Type B pancreatic cell (in vitro differentiated cells): ENCODE measurements at regions not wholly inside any gene's neighbourhood (a gene's known extent, or its start where the extent isn't known, plus 50 kb on each side); places are given as distances from the start of the nearest gene placed in this dataset.

Source experiments
- DNase-seq: peaks from one replicate; pipeline ENCODE4 v3.0.0; 2021; ENCODE audit warnings: mixed read lengths; ENCODE audit not compliant: unreplicated experiment; ENCODE audit errors: extremely low spot score
- H3K27ac Mint-ChIP-seq: 2 replicates; pipeline ENCODE4 v1.8.0; 2021; ENCODE audit warnings: mild to moderate bottlenecking, mixed read lengths
- H3K27me3 Mint-ChIP-seq: 2 replicates; pipeline ENCODE4 v1.8.0; 2021; ENCODE audit warnings: mixed read lengths
- H3K36me3 Mint-ChIP-seq: 2 replicates; pipeline ENCODE4 v1.8.0; 2021; ENCODE audit warnings: mixed read lengths
- H3K4me1 Mint-ChIP-seq: one replicate; pipeline ENCODE4 v1.8.0; 2021; ENCODE audit warnings: mixed read lengths; ENCODE audit not compliant: unreplicated experiment
- H3K4me3 Mint-ChIP-seq: 2 replicates; pipeline ENCODE4 v1.8.0; 2021; ENCODE audit warnings: mild to moderate bottlenecking, mixed read lengths
- H3K9me3 Mint-ChIP-seq: 2 replicates; pipeline ENCODE4 v1.8.0; 2021; ENCODE audit warnings: mixed read lengths
- TF ChIP-seq, protein P1 (sequence below): fragments of 200-600 bp; sonication (generic); conservative IDR thresholded peaks from 2 replicates; pipeline ENCODE4 v1.5.0; 2021; ENCODE audit warnings: antibody characterized with exemption, mild to moderate bottlenecking

DNA sequence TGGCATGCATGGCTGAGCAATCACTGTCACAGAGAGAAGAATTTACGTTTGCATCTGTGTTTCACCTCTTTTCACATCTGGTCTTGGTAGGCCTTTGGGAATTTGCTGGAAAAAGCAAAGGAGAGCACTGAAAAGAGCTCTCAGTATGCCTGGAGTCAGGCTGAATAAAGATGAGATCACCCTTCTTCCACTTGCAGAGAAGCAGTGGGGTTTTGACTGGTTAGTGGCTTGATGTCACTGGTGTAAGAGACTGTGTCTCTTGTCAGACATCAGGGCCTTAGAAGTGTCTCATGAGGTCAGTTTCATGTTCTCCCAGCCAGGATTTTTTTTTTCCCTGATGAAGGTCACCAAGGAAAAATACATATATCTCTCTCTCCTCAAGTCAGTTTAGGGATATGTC, 353.8 kb downstream of the INSIG2 start:
- H3K4me1 Mint-ChIP-seq, result no peaks in the 10 kb centered on the region
- H3K27ac Mint-ChIP-seq, result no peak overlapping the region
- TF ChIP-seq, protein P1, sequence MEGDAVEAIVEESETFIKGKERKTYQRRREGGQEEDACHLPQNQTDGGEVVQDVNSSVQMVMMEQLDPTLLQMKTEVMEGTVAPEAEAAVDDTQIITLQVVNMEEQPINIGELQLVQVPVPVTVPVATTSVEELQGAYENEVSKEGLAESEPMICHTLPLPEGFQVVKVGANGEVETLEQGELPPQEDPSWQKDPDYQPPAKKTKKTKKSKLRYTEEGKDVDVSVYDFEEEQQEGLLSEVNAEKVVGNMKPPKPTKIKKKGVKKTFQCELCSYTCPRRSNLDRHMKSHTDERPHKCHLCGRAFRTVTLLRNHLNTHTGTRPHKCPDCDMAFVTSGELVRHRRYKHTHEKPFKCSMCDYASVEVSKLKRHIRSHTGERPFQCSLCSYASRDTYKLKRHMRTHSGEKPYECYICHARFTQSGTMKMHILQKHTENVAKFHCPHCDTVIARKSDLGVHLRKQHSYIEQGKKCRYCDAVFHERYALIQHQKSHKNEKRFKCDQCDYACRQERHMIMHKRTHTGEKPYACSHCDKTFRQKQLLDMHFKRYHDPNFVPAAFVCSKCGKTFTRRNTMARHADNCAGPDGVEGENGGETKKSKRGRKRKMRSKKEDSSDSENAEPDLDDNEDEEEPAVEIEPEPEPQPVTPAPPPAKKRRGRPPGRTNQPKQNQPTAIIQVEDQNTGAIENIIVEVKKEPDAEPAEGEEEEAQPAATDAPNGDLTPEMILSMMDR, result no peak
- no peaks in the 10 kb centered on the region for H3K9me3 Mint-ChIP-seq
- DNase-seq, result no peak
- no peaks in the 10 kb centered on the region for H3K36me3 Mint-ChIP-seq
- H3K27me3 Mint-ChIP-seq, result peaks cover 13% of the 10 kb centered on the region
- H3K4me3 Mint-ChIP-seq, result no peak overlapping the region

GRCh38 chr2:118440404-118441098, 352.3 kb downstream of the INSIG2 start:
- no peak overlapping the region for H3K27ac Mint-ChIP-seq
- TF ChIP-seq, protein P1, result no peak
- H3K36me3 Mint-ChIP-seq, result no peaks in the 10 kb centered on the region
- no peaks in the 10 kb centered on the region for H3K4me1 Mint-ChIP-seq
- H3K9me3 Mint-ChIP-seq, result no peaks in the 10 kb centered on the region
- no peak overlapping the region for H3K4me3 Mint-ChIP-seq
- DNase-seq, result no peak
- peaks cover 17% of the 10 kb centered on the region for H3K27me3 Mint-ChIP-seq

DNA sequence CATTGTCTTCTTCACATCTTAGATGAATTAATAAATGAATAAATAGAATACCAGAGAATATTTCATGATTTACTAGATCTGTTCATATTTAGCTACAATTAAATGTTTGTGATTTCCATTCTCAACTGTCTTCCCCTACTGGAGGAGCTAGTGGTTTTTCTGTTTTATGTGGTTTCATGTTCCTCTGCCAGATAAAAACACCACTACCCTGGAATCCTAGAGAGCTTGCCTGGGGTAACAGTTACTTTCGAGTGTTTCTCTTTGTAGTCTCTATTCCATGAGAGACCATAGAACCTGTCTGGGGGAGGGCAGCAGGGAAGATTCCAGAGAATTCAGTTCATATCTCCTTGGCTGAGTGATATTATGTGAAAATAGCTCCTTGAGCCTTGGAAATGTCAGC, 349.2 kb downstream of the INSIG2 start:
- Mint-ChIP-seq H3K36me3 (no peaks in the 10 kb centered on the region), H3K9me3 (no peaks in the 10 kb centered on the region), H3K4me1 (no peaks in the 10 kb centered on the region), H3K27ac (no peak overlapping the region), H3K4me3 (no peak overlapping the region), H3K27me3 (peaks cover 19% of the 10 kb centered on the region)
- TF ChIP-seq, protein P1, result no peak
- DNase-seq, result no peak

DNA sequence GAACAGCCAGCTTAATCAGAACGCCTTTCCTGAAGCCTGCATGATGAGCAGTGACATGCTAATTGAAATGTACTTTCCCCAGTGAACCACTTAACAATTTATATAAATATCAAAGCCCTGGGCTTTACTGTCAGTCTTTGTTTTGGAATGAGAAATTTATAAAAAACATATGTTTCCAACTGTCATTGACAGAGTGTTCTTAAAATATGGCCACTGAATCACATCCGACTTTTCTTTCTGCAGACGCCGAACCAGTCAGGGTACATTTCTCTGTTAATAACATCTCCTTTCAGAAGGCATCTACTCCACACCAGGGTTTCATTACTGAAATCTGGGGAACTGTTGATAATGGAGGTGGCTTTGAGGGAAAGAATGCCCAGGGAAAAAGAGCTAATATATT, 343.7 kb downstream of the INSIG2 start:
- Mint-ChIP-seq H3K27ac (no peak overlapping the region), H3K4me3 (no peak overlapping the region), H3K27me3 (peaks cover 37% of the 10 kb centered on the region), H3K36me3 (no peaks in the 10 kb centered on the region), H3K4me1 (no peaks in the 10 kb centered on the region), H3K9me3 (no peaks in the 10 kb centered on the region)
- TF ChIP-seq, protein P1, result no peak
- DNase-seq, result no peak

GRCh38 chr2:118431586-118431985, 343.3 kb downstream of the INSIG2 start:
- H3K27ac Mint-ChIP-seq, result no peak overlapping the region
- DNase-seq, result no peak
- no peaks in the 10 kb centered on the region for H3K36me3 Mint-ChIP-seq
- peaks cover 36% of the 10 kb centered on the region for H3K27me3 Mint-ChIP-seq
- no peak overlapping the region for H3K4me3 Mint-ChIP-seq
- no peaks in the 10 kb centered on the region for H3K9me3 Mint-ChIP-seq
- H3K4me1 Mint-ChIP-seq, result no peaks in the 10 kb centered on the region
- TF ChIP-seq, protein P1, result no peak

DNA sequence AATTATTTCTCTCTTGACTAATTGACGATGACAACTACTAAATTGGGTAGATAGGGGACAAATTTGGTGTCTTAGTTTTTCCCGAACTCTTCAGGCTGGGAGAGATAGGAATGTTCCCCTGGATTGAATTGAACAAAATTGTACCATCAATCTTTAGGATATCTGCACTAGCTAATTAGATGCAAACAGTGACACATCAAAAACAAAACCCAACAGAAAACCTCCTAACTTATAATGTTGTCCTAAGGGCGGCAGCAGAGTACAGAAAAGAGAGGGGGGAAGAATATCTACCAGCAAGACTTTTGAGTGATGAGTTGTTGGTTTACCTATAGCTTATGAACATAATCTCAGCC, 342.9 kb downstream of the INSIG2 start:
- Mint-ChIP-seq H3K9me3 (no peaks in the 10 kb centered on the region), H3K4me3 (no peak overlapping the region), H3K36me3 (no peaks in the 10 kb centered on the region), H3K27me3 (peaks cover 34% of the 10 kb centered on the region), H3K4me1 (no peaks in the 10 kb centered on the region), H3K27ac (no peak overlapping the region)
- TF ChIP-seq, protein P1, result no peak
- DNase-seq, result no peak
